ENCODE measurements at regions not wholly inside any gene's neighbourhood (a gene's known extent, or its start where the extent isn't known, plus 50 kb on each side); places are given as distances from the start of the nearest gene placed in this dataset.

- DNase-seq (ENCODE audit: extremely low read depth, low read depth), result no peak
These were observed 239.7 kb upstream of the KLF6 start for GRCh38 chr10:4024516-4025245.

GRCh38 chr10:4024027-4024426, 239.0 kb upstream of the KLF6 start:
- DNase-seq (ENCODE audit: extremely low read depth, low read depth), result no peak

- DNase-seq (ENCODE audit: extremely low read depth, low read depth), result no peak
These were observed 237.5 kb upstream of the KLF6 start for GRCh38 chr10:4022473-4022872.

- DNase-seq (ENCODE audit: extremely low read depth, low read depth), result no peak
These were observed 235.6 kb upstream of the KLF6 start for GRCh38 chr10:4020631-4021030.

- DNase-seq (ENCODE audit: extremely low read depth, low read depth), result no peak
These were observed 233.1 kb upstream of the KLF6 start for GRCh38 chr10:4018054-4018511.

GRCh38 chr10:4017336-4017735, 232.3 kb upstream of the KLF6 start:
- no peak for DNase-seq (ENCODE audit: extremely low read depth, low read depth)

- no peak for DNase-seq (ENCODE audit: extremely low read depth, low read depth)
These were observed 231.3 kb upstream of the KLF6 start for GRCh38 chr10:4016214-4016740.

- DNase-seq (ENCODE audit: extremely low read depth, low read depth), result no peak
These were observed 228.7 kb upstream of the KLF6 start for GRCh38 chr10:4013651-4014121.

- DNase-seq (ENCODE audit: extremely low read depth, low read depth), result no peak
These were observed 227.8 kb upstream of the KLF6 start for GRCh38 chr10:4012848-4013247.

- no peak for DNase-seq (ENCODE audit: extremely low read depth, low read depth)
These were observed 226.3 kb upstream of the KLF6 start for GRCh38 chr10:4011136-4011812.

GRCh38 chr10:4008676-4009382, 223.8 kb upstream of the KLF6 start:
- no peak for DNase-seq (ENCODE audit: extremely low read depth, low read depth)

- DNase-seq (ENCODE audit: extremely low read depth, low read depth), result no peak
These were observed 222.8 kb upstream of the KLF6 start for GRCh38 chr10:4007771-4008170.

GRCh38 chr10:4006858-4007257, 221.8 kb upstream of the KLF6 start:
- DNase-seq (ENCODE audit: extremely low read depth, low read depth), result no peak

GRCh38 chr10:4006051-4006450, 221.0 kb upstream of the KLF6 start:
- no peak for DNase-seq (ENCODE audit: extremely low read depth, low read depth)

GRCh38 chr10:4004990-4005389, 220.0 kb upstream of the KLF6 start:
- no peak for DNase-seq (ENCODE audit: extremely low read depth, low read depth)

GRCh38 chr10:4004144-4004543, 219.1 kb upstream of the KLF6 start:
- no peak for DNase-seq (ENCODE audit: extremely low read depth, low read depth)

GRCh38 chr10:4003348-4003973, 218.5 kb upstream of the KLF6 start:
- no peak for DNase-seq (ENCODE audit: extremely low read depth, low read depth)

GRCh38 chr10:4001811-4002210, 216.8 kb upstream of the KLF6 start:
- no peak for DNase-seq (ENCODE audit: extremely low read depth, low read depth)

- DNase-seq (ENCODE audit: extremely low read depth, low read depth), result no peak
These were observed 214.6 kb upstream of the KLF6 start for GRCh38 chr10:3999642-4000041.

- DNase-seq (ENCODE audit: extremely low read depth, low read depth), result no peak
These were observed 211.7 kb upstream of the KLF6 start for GRCh38 chr10:3996697-3997096.

Measured in NCI-H460 (cell line).